ENCODE measurements at regions not wholly inside any gene's neighbourhood (a gene's known extent, or its start where the extent isn't known, plus 50 kb on each side); places are given as distances from the start of the nearest gene placed in this dataset.

GRCh38 chr6:8279041-8279805 is 156.1 kb downstream of the SLC35B3 start:
- ATAC-seq (ENCODE audit: poor library complexity), result no peak
- no peak for DNase-seq
- intact Hi-C loops (cut with DNase I), result no loop called here

GRCh38 chr6:8278562-8278961 is 156.8 kb downstream of the SLC35B3 start:
- intact Hi-C loops (cut with DNase I), result no loop called here
- ATAC-seq (ENCODE audit: poor library complexity), result no peak
- DNase-seq, result no peak

- no peak for ATAC-seq (ENCODE audit: poor library complexity)
- DNase-seq, result no peak
- intact Hi-C loops (cut with DNase I), result no loop called here
Observed at GRCh38 chr6:8277769-8278168, 157.6 kb downstream of the SLC35B3 start.

GRCh38 chr6:8276148-8276547 is 159.2 kb downstream of the SLC35B3 start:
- DNase-seq (no peak), ATAC-seq (ENCODE audit: poor library complexity) (no peak)
- intact Hi-C loops (cut with DNase I), result no loop called here

- DNase-seq, result no peak
- intact Hi-C loops (cut with DNase I), result no loop called here
- no peak for ATAC-seq (ENCODE audit: poor library complexity)
Observed at GRCh38 chr6:8275667-8276066, 159.7 kb downstream of the SLC35B3 start.

GRCh38 chr6:8274226-8274625 is 161.1 kb downstream of the SLC35B3 start:
- intact Hi-C loops (cut with DNase I), result no loop called here
- DNase-seq (no peak), ATAC-seq (ENCODE audit: poor library complexity) (no peak)

- no peak for DNase-seq
- ATAC-seq (ENCODE audit: poor library complexity), result no peak
- intact Hi-C loops (cut with DNase I), result no loop called here
Observed at GRCh38 chr6:8269872-8270454, 165.4 kb downstream of the SLC35B3 start.

GRCh38 chr6:8269094-8269493 is 166.3 kb downstream of the SLC35B3 start:
- DNase-seq, result no peak
- intact Hi-C loops (cut with DNase I), result no loop called here
- no peak for ATAC-seq (ENCODE audit: poor library complexity)

GRCh38 chr6:8268606-8269005 is 166.3 kb upstream of the EEF1E1 start:
- intact Hi-C loops (cut with DNase I), result no loop called here
- no peak for DNase-seq
- no peak for ATAC-seq (ENCODE audit: poor library complexity)

GRCh38 chr6:8268156-8268555 is 165.8 kb upstream of the EEF1E1 start:
- DNase-seq (no peak), ATAC-seq (ENCODE audit: poor library complexity) (no peak)
- intact Hi-C loops (cut with DNase I), result no loop called here

GRCh38 chr6:8260610-8261009 is 158.3 kb upstream of the EEF1E1 start:
- DNase-seq (no peak), ATAC-seq (ENCODE audit: poor library complexity) (no peak)
- intact Hi-C loops (cut with DNase I), result no loop called here

GRCh38 chr6:8246403-8246802 is 144.1 kb upstream of the EEF1E1 start:
- DNase-seq (no peak), ATAC-seq (ENCODE audit: poor library complexity) (no peak)
- intact Hi-C loops (cut with DNase I), result no loop called here

GRCh38 chr6:8245726-8246125 is 143.4 kb upstream of the EEF1E1 start:
- ATAC-seq (ENCODE audit: poor library complexity) (no peak), DNase-seq (no peak)
- intact Hi-C loops (cut with DNase I), result no loop called here

- DNase-seq (no peak), ATAC-seq (ENCODE audit: poor library complexity) (no peak)
- intact Hi-C loops (cut with DNase I), result no loop called here
Observed at GRCh38 chr6:8243475-8243874, 141.1 kb upstream of the EEF1E1 start.

- DNase-seq (no peak), ATAC-seq (ENCODE audit: poor library complexity) (no peak)
- intact Hi-C loops (cut with DNase I), result no loop called here
Observed at GRCh38 chr6:8242885-8243284, 140.5 kb upstream of the EEF1E1 start.

GRCh38 chr6:8240301-8240700 is 138.0 kb upstream of the EEF1E1 start:
- ATAC-seq (ENCODE audit: poor library complexity) (no peak), DNase-seq (no peak)
- intact Hi-C loops (cut with DNase I), result no loop called here

GRCh38 chr6:8238773-8239683 is 136.7 kb upstream of the EEF1E1 start:
- intact Hi-C loops (cut with DNase I), result no loop called here
- ATAC-seq (ENCODE audit: poor library complexity) (no peak), DNase-seq (no peak)

GRCh38 chr6:8237668-8238067 is 135.3 kb upstream of the EEF1E1 start:
- DNase-seq, result no peak
- no peak for ATAC-seq (ENCODE audit: poor library complexity)

GRCh38 chr6:8236956-8237355 is 134.6 kb upstream of the EEF1E1 start:
- intact Hi-C loops (cut with DNase I), result no loop called here
- ATAC-seq (ENCODE audit: poor library complexity) (no peak), DNase-seq (no peak)

More at GRCh38 chr6:8237668-8238067, 135.3 kb upstream of the EEF1E1 start:
- intact Hi-C loops (cut with DNase I), result no loop called here

GRCh38 chr6:8234321-8234720 is 132.0 kb upstream of the EEF1E1 start:
- intact Hi-C loops (cut with DNase I), result no loop called here
- DNase-seq (no peak), ATAC-seq (ENCODE audit: poor library complexity) (no peak)
